Breast epithelium (tissue), 4 donors: ENCODE measurements at regions not wholly inside any gene's neighbourhood (a gene's known extent, or its start where the extent isn't known, plus 50 kb on each side); places are given as distances from the start of the nearest gene placed in this dataset.
"Not testable (repeated sequence)": the region's sequence is repeated elsewhere in the genome, so short reads cannot be mapped to it uniquely, and the experiment has no call there.

Source experiments
- DNase-seq, 2 donors: peaks; one replicate each; pipeline ENCODE4 v3.0.0-alpha.2; 2019; ENCODE audit warnings: low spot score in 2 of 2
- H3K27ac ChIP-seq, 2 donors: fragments of 200-600 bp; sonication (generic) in 1 of 2; one replicate each; pipeline ENCODE4 v1.5.1; 2016 to 2019; ENCODE audit warnings: mild to moderate bottlenecking in 1 of 2
- H3K27me3 ChIP-seq, 2 donors: fragments of 200-600 bp; sonication (generic) in 1 of 2; one replicate each; pipeline versions ENCODE4 v1.5.1 to v1.6.0; 2017 to 2019; ENCODE audit warnings: control low read depth in 1 of 2, mild to moderate bottlenecking in 1 of 2
- H3K36me3 ChIP-seq: fragments of 200-600 bp; one replicate; pipeline ENCODE4 v1.5.1; 2019
- H3K4me1 ChIP-seq, 2 donors: fragments of 200-600 bp; sonication (generic); one replicate each; pipeline ENCODE4 v1.5.1; 2016 to 2019; ENCODE audit warnings: control low read depth in 1 of 2
- H3K4me3 ChIP-seq, 3 donors: fragments of 200-600 bp; sonication (generic); 1 replicate in 2 of 3; 2 replicates in 1 of 3; pipeline ENCODE4 v1.5.1; 2016 to 2019; ENCODE audit warnings: mild to moderate bottlenecking in 3 of 3, moderate library complexity in 2 of 3
- H3K9me3 ChIP-seq, 2 donors: fragments of 200-600 bp; sonication (generic) in 1 of 2; one replicate each; pipeline ENCODE4 v1.5.1; 2016 to 2019; ENCODE audit warnings: control low read depth in 1 of 2
- POLR2A ChIP-seq: fragments of 450-650 bp; IDR thresholded peaks from one replicate; pipeline ENCODE4 v1.6.1; 2016; ENCODE audit warnings: antibody characterized with exemption, mild to moderate bottlenecking, moderate library complexity
- POLR2AphosphoS5 ChIP-seq, 3 donors: sonication (generic); formaldehyde crosslinking; IDR thresholded peaks; one replicate each; pipeline ENCODE4 v1.6.1; 2017; ENCODE audit warnings: antibody characterized with exemption in 3 of 3
- intact Hi-C: fragments of 100-400 bp; cut with DNase I; formaldehyde crosslinking; loops from one replicate; pipeline ENCODE4 v1.15.1; 2023; ENCODE audit warnings: low total_unique reads
- TF ChIP-seq, protein P1 (sequence below), 3 donors: fragments of 450-650 bp; IDR thresholded peaks; one replicate each; pipeline ENCODE4 v1.5.1; 2016 to 2017; ENCODE audit warnings: antibody characterized with exemption in 3 of 3, mild to moderate bottlenecking in 3 of 3, moderate library complexity in 3 of 3

DNA sequence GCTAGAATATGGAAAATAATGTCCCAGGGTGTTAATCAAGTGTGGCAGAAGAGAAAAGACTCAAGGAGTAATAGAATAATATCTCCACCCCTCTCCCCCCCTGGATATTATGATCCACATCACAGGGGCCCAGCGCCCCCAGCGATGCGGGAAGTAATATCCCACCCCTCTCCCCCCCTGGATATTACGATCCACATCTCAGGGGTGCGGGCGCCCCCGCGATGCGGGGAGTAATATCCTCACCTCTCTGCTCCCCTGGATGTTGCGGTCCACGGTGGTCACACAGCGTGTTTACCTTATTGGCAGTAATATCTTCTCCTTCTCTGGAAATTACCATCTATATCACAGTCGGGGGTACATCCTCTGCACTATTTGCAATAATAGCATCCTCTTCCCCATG lies 97.1 kb upstream of the OSBPL11 start:
- Histone ChIP-seq H3K9me3 (no peaks in the 10 kb centered on the region), H3K4me1 (no peaks in the 10 kb centered on the region), H3K36me3 (no peaks in the 10 kb centered on the region), H3K4me3 (no peak overlapping the region), H3K27me3 (no peaks in the 10 kb centered on the region), H3K27ac (no peak overlapping the region)
- DNase-seq = no peak
- intact Hi-C loops = no loop called here
- TF ChIP-seq, protein P1, sequence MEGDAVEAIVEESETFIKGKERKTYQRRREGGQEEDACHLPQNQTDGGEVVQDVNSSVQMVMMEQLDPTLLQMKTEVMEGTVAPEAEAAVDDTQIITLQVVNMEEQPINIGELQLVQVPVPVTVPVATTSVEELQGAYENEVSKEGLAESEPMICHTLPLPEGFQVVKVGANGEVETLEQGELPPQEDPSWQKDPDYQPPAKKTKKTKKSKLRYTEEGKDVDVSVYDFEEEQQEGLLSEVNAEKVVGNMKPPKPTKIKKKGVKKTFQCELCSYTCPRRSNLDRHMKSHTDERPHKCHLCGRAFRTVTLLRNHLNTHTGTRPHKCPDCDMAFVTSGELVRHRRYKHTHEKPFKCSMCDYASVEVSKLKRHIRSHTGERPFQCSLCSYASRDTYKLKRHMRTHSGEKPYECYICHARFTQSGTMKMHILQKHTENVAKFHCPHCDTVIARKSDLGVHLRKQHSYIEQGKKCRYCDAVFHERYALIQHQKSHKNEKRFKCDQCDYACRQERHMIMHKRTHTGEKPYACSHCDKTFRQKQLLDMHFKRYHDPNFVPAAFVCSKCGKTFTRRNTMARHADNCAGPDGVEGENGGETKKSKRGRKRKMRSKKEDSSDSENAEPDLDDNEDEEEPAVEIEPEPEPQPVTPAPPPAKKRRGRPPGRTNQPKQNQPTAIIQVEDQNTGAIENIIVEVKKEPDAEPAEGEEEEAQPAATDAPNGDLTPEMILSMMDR (IDR thresholded peaks at IDR 0.05) = no peak
- TF ChIP-seq POLR2A (no peak), POLR2AphosphoS5 (IDR thresholded peaks at IDR 0.05) (no peak)

DNA sequence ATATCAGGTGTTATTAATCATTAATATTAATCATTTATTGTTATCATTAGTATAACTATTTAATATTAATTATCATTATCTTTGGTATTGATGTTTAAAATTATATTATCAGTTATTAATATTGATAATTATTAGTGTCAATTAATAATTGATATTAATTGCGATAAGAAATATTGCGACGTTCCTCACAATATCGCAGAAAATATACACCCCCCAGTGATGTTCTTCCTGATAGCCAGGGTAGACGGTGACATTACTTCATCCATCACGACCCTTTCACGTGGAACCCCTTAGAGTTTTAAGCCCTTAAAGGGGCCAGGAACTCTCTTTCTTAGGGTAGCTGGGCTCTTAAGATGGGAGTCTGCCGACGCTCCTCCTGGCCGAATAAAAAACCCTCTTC lies 98.6 kb upstream of the OSBPL11 start:
- intact Hi-C loops = no loop called here
- no peak for DNase-seq
- no peaks in the 10 kb centered on the region for H3K4me1 ChIP-seq
- no peaks in the 10 kb centered on the region for H3K9me3 ChIP-seq
- TF ChIP-seq, protein P1 (IDR thresholded peaks at IDR 0.05) = no peak
- TF ChIP-seq POLR2A (no peak), POLR2AphosphoS5 (IDR thresholded peaks at IDR 0.05) (no peak)
- H3K27me3 ChIP-seq = no peaks in the 10 kb centered on the region
- no peaks in the 10 kb centered on the region for H3K36me3 ChIP-seq
- no peak overlapping the region for H3K4me3 ChIP-seq
- H3K27ac ChIP-seq = no peak overlapping the region

DNA sequence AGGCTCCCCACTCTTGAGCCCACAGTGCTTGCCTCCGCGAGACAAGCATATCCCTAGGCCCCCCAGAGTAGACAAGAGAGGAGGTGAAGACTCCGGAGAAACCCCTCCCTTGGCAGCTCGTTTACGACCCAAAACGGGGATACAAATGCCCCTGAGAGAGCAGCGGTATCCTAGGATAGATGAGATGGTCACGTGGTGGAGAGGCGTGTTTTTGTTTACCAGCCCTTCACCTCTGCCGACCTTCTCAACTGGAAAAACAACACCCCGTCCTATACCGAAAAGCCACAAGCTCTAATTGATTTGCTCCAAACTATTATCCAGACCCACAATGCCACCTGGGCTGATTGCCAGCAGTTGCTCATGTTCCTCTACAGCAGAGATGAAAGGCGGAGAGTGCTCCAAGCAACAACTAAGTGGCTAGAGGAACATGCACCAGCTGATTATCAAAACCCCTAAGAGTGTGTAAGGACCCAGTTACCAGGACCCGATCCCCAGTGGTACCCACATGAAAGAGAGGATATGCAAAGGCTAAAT lies 99.5 kb upstream of the OSBPL11 start:
- no peaks in the 10 kb centered on the region for H3K4me1 ChIP-seq
- intact Hi-C loops = no loop called here
- no peak overlapping the region for H3K27ac ChIP-seq
- no peak overlapping the region for H3K4me3 ChIP-seq
- H3K36me3 ChIP-seq = no peaks in the 10 kb centered on the region
- no peaks in the 10 kb centered on the region for H3K9me3 ChIP-seq
- H3K27me3 ChIP-seq = no peaks in the 10 kb centered on the region
- no peak for TF ChIP-seq POLR2A
- no peak for TF ChIP-seq POLR2AphosphoS5 (IDR thresholded peaks at IDR 0.05)
- TF ChIP-seq, protein P1 (IDR thresholded peaks at IDR 0.05) = no peak
- no peak for DNase-seq

DNA sequence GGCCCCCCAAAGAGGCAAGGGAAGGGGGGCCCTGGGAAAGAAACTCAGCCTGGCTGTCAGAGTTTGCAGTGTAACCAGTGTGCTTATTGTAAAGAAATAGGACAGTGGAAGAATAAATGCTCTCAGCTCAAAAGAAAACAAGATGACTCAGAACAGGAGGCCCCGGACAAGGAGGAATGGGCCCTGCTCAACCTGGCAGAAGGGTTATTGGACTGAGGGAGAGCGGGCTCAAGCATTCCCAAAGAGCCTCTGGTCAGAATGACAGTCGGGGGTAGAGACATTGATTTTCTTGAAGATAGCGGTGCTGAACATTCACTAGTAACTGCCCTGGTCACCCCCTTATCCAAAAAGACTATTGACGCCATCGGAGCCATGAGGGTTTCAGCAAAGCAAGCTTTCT lies 100.4 kb upstream of the OSBPL11 start:
- H3K27me3 ChIP-seq = no peaks in the 10 kb centered on the region
- H3K36me3 ChIP-seq = no peaks in the 10 kb centered on the region
- TF ChIP-seq, protein P1 (IDR thresholded peaks at IDR 0.05) = no peak
- no peak for DNase-seq
- intact Hi-C loops = no loop called here
- no peaks in the 10 kb centered on the region for H3K4me1 ChIP-seq
- H3K9me3 ChIP-seq = no peaks in the 10 kb centered on the region
- H3K27ac ChIP-seq = no peak overlapping the region
- no peak overlapping the region for H3K4me3 ChIP-seq

DNA sequence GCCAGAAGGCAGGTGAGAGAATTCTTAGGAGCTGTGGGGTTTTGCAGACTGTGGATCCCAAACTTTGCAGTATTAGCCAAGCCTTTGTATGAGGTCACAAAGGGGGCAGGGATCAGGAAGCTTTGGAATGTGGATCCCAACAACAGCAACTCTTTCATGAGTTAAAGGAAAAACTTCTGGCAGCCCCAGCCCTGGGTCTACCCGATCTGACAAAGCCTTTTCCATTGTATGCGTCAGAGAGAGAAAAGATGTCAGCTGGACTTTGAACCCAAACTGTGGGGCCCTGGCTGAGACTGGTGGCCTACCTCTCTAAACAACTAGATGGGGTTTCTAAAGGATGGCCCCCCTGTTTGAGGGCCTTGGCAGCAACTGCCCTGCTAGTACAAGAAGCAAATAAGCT lies 101.8 kb upstream of the OSBPL11 start:
- H3K27ac ChIP-seq, H3K9me3 ChIP-seq, H3K27me3 ChIP-seq, H3K4me1 ChIP-seq, H3K36me3 ChIP-seq, intact Hi-C loops, DNase-seq, H3K4me3 ChIP-seq: not testable (repeated sequence)

DNA sequence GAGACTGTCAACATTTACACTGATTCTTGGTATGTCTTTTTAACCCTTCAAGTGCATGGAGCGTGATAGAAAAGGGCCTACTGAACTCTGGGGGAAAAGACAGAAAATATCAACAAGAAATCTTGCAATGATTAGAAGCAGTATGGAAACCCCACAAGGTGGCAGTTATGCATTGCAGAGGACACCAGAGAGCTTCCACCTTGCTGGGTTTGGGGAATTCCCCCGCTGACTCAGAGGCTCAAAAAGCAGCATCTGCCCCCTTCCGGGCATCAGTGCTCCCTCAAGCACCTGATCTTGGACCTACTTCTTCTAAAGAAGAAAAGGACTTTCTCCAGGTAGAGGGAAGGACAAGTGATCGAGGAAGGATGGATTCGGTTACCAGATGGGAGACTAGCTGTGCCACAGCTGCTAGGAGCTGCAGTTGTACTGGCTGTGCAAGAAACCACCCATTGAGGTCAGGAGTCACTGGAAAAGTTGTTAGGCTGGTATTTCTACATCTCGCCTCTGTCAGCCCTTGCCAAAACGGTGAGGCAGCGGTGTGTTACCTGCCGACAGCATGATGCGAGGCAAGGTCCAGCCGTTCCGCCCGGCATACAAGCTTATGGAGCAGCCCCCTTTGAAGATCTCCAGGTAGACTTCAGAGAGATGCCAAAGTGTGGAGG lies 102.8 kb upstream of the OSBPL11 start:
- H3K27me3 ChIP-seq, intact Hi-C loops, H3K9me3 ChIP-seq, H3K4me3 ChIP-seq, H3K36me3 ChIP-seq, H3K4me1 ChIP-seq, DNase-seq, H3K27ac ChIP-seq: not testable (repeated sequence)
